H1 (cell line): ENCODE measurements at regions not wholly inside any gene's neighbourhood (a gene's known extent, or its start where the extent isn't known, plus 50 kb on each side); places are given as distances from the start of the nearest gene placed in this dataset.

Experiments used
- CTCF ChIA-PET: fragments of 300-600 bp; sonication (Branson Sonifier 250); formaldehyde crosslinking; loops from one replicate; lab custom pipeline; 2021; ENCODE audit not compliant: partially characterized antibody; lab: Charles Lee
- POLR2A ChIA-PET: fragments of 300-600 bp; sonication (Branson Sonifier 250); formaldehyde crosslinking; loops from one replicate; lab custom pipeline; 2021; ENCODE audit warnings: inconsistent platforms; ENCODE audit not compliant: partially characterized antibody; lab: Charles Lee
- DNase-seq, 2 experiments: peaks; one replicate each; pipeline versions ENCODE4 v3.0.0 to v3.0.0-alpha.2; 2010 to 2022; ENCODE audit warnings: low spot score in 2 of 2, low read depth in 1 of 2, mixed read lengths in 1 of 2
- FAIRE-seq: peaks from 2 replicates; lab custom pipeline; 2011; peaks lifted over from hg19 to GRCh38; lab: Jason Lieb, UNC
- H2AFZ ChIP-seq: 2 replicates; pipeline ENCODE4 v1.8.1; 2012; ENCODE audit warnings: low read length, inconsistent platforms
- H2AK5ac ChIP-seq: 2 replicates; pipeline ENCODE4 v1.6.1; 2013; ENCODE audit warnings: low read depth, low read length
- H2BK120ac ChIP-seq: replicated peaks from 2 replicates; pipeline ENCODE3; 2013; ENCODE audit warnings: low read depth, low read length, inconsistent platforms
- H2BK12ac ChIP-seq: 2 replicates; pipeline ENCODE4 v1.6.1; 2013; ENCODE audit warnings: low read depth, low read length
- H2BK15ac ChIP-seq: 2 replicates; pipeline ENCODE4 v1.6.1; 2013; ENCODE audit warnings: low read length
- H2BK20ac ChIP-seq: 2 replicates; pipeline ENCODE4 v1.6.1; 2013; ENCODE audit warnings: low read length
- H2BK5ac ChIP-seq: 2 replicates; pipeline ENCODE4 v1.6.1; 2013; ENCODE audit warnings: low read depth, low read length
- H3K14ac ChIP-seq: 2 replicates; pipeline ENCODE4 v1.6.1; 2013; ENCODE audit warnings: inconsistent platforms; ENCODE audit not compliant: insufficient read length
- H3K18ac ChIP-seq: 2 replicates; pipeline ENCODE4 v1.6.1; 2013; ENCODE audit warnings: low read length; ENCODE audit errors: extremely low read depth
- H3K23ac ChIP-seq: 2 replicates; pipeline ENCODE4 v1.6.1; 2013; ENCODE audit warnings: inconsistent platforms; ENCODE audit not compliant: insufficient read length
- H3K23me2 ChIP-seq: 2 replicates; pipeline ENCODE4 v1.6.1; 2013; ENCODE audit warnings: low read depth, low read length
- H3K27ac ChIP-seq: 2 replicates; pipeline ENCODE4 v1.6.1; 2011; ENCODE audit warnings: low read depth, low read length, inconsistent platforms
- H3K27me3 ChIP-seq, 4 experiments: replicated peaks in 1 of 4; 1 replicate in 1 of 4; 2 replicates in 3 of 4; pipeline versions ENCODE4 v1.6.1 to v1.8.1; 2011 to 2013; ENCODE audit warnings: low read length in 3 of 4, mild to moderate bottlenecking in 3 of 4, inconsistent platforms in 2 of 4, mixed read lengths in 2 of 4, moderate library complexity in 1 of 4; ENCODE audit not compliant: control insufficient read depth in 3 of 4, insufficient read depth in 3 of 4; ENCODE audit errors: extremely low read depth in 1 of 4
- H3K36me3 ChIP-seq, 4 experiments: 2 replicates each; pipeline versions ENCODE4 v1.6.1 to v1.8.1; 2011 to 2013; ENCODE audit warnings: mild to moderate bottlenecking in 4 of 4, low read length in 3 of 4, moderate library complexity in 2 of 4, control low read depth in 1 of 4, inconsistent platforms in 1 of 4; ENCODE audit not compliant: insufficient read depth in 4 of 4, control insufficient read depth in 2 of 4
- H3K4ac ChIP-seq: replicated peaks from 2 replicates; pipeline ENCODE3; 2013; ENCODE audit warnings: low read length, low read depth, mixed read lengths, inconsistent platforms; ENCODE audit not compliant: insufficient read length
- H3K4me1 ChIP-seq, 4 experiments: replicated peaks in 1 of 4; 1 replicate in 1 of 4; 2 replicates in 3 of 4; pipeline versions ENCODE4 v1.6.1 to v1.8.1; 2011 to 2013; ENCODE audit warnings: low read length in 3 of 4, inconsistent platforms in 2 of 4, mixed read lengths in 1 of 4; ENCODE audit not compliant: insufficient read depth in 4 of 4, control insufficient read depth in 3 of 4
- H3K4me2 ChIP-seq, 2 experiments: 2 replicates each; pipeline versions ENCODE4 v1.6.1 to v1.8.1; 2011 to 2013; ENCODE audit warnings: low read depth in 2 of 2, low read length in 2 of 2, control low read depth in 1 of 2, inconsistent platforms in 1 of 2, mild to moderate bottlenecking in 1 of 2; ENCODE audit not compliant: insufficient read depth in 1 of 2
- H3K4me3 ChIP-seq, 4 experiments: fragments of 200-600, 300-600 bp in 1 of 4; sonication (generic), shearing (Covaris generic), sonication (Bioruptor Twin) in 1 of 4; 2 replicates each; pipeline versions ENCODE4 v1.5.1 to v1.8.1; 2011 to 2016; ENCODE audit warnings: low read length in 4 of 4, low read depth in 3 of 4, control low read depth in 2 of 4, inconsistent platforms in 2 of 4, mild to moderate bottlenecking in 2 of 4, mixed read lengths in 1 of 4, moderate library complexity in 1 of 4; ENCODE audit not compliant: insufficient read depth in 2 of 4; ENCODE audit errors: extremely low read depth in 1 of 4
- H3K56ac ChIP-seq: replicated peaks from 2 replicates; pipeline ENCODE3; 2013; ENCODE audit warnings: low read depth, mild to moderate bottlenecking, mixed read lengths, low read length, inconsistent platforms; ENCODE audit not compliant: insufficient read length
- H3K79me1 ChIP-seq: 2 replicates; pipeline ENCODE4 v1.6.1; 2013; ENCODE audit warnings: low read depth, low read length, control low read depth
- H3K79me2 ChIP-seq, 2 experiments: 2 replicates each; pipeline versions ENCODE4 v1.6.1 to v1.8.1; 2012 to 2013; ENCODE audit warnings: low read length in 2 of 2, mild to moderate bottlenecking in 2 of 2, inconsistent platforms in 1 of 2; ENCODE audit not compliant: insufficient read depth in 2 of 2, control insufficient read depth in 1 of 2
- H3K9ac ChIP-seq, 4 experiments: replicated peaks in 1 of 4; 1 replicate in 1 of 4; 2 replicates in 3 of 4; pipeline versions ENCODE4 v1.6.1 to v1.8.1; 2011 to 2013; ENCODE audit warnings: low read depth in 3 of 4, low read length in 3 of 4, control low read depth in 2 of 4, mild to moderate bottlenecking in 2 of 4, moderate library complexity in 2 of 4, inconsistent platforms in 1 of 4; ENCODE audit errors: extremely low read depth in 1 of 4
- H3K9me3 ChIP-seq, 2 experiments: 2 replicates each; pipeline versions ENCODE4 v1.6.1 to v1.8.1; 2012 to 2013; ENCODE audit warnings: mild to moderate bottlenecking in 2 of 2, moderate library complexity in 2 of 2, control low read depth in 1 of 2, inconsistent platforms in 1 of 2, low read depth in 1 of 2, low read length in 1 of 2, mixed read lengths in 1 of 2; ENCODE audit not compliant: insufficient read depth in 2 of 2
- H4K20me1 ChIP-seq, 2 experiments: replicated peaks in 1 of 2; 2 replicates each; pipeline versions ENCODE3 to v1.8.1; 2011 to 2013; ENCODE audit warnings: inconsistent platforms in 2 of 2, low read length in 2 of 2, mild to moderate bottlenecking in 1 of 2; ENCODE audit not compliant: insufficient read depth in 2 of 2, control insufficient read depth in 1 of 2
- H4K5ac ChIP-seq: 2 replicates; pipeline ENCODE4 v1.6.1; 2013; ENCODE audit warnings: low read length, low read depth, mixed read lengths, inconsistent platforms; ENCODE audit not compliant: insufficient read length
- H4K8ac ChIP-seq: 2 replicates; pipeline ENCODE4 v1.8.0; 2013; ENCODE audit warnings: mild to moderate bottlenecking, moderate library complexity, low read length, inconsistent platforms; ENCODE audit not compliant: insufficient read depth; ENCODE audit errors: extremely low read depth
- H4K91ac ChIP-seq: replicated peaks from 2 replicates; pipeline ENCODE3; 2013; ENCODE audit warnings: low read length, mixed read lengths, inconsistent platforms; ENCODE audit not compliant: insufficient read length
- POU5F1 ChIP-seq: IDR thresholded peaks from 2 replicates; pipeline ENCODE4 v1.6.1; 2011; ENCODE audit warnings: low read depth, mild to moderate bottlenecking, low read length, moderate library complexity
- TAF7 ChIP-seq: optimal IDR thresholded peaks from 2 replicates; pipeline ENCODE3; 2011; ENCODE audit warnings: low read depth, mild to moderate bottlenecking, inconsistent platforms, low read length, moderate library complexity, borderline replicate concordance
- WGBS, 2 experiments: shearing (Covaris generic) in 1 of 2; methylation state at CpG; one replicate each; pipeline versions ENCODE4 v1.1.6 to v1.1.7; 2013 to 2015; ENCODE audit warnings: low lambda C conversion rate in 2 of 2, mixed read lengths in 2 of 2, inconsistent platforms in 1 of 2, low coverage in 1 of 2, missing lambda C conversion rate in 1 of 2; ENCODE audit not compliant: insufficient replicate concordance in 2 of 2, insufficient coverage in 1 of 2, insufficient read length in 1 of 2; ENCODE audit errors: extremely low coverage in 1 of 2, missing lambda C conversion rate in 1 of 2; 5-methylcytosine and 5-hydroxymethylcytosine counted together

DNA sequence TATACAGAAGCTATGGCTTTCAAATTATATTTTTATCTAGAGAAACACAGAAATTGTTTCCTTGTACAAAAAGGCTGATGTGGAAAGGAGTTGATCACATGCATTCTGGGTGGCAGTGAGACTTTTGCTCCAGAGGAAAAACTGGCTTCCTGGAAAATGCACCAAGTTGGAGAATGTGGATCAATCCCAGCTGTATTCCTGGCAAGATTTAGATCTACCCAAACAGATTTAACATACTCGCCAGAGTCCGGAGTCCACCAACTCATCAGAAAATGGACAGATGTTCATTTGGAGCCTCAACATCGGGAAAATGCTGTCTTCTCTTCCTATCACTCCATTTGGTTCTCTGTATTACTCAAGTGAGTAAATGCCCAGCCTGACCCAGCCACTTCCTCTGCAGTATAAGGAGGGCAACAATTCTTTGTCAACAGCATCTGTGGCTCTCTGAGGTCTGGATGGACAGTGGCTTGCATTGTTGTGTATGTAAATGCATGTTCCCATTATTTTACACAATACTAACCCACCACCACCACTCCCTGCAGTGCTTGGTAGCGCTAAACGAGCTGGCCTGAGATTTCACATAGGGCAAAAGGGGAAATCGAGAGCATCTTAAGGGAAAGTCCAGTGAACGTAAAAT is 226.2 kb upstream of the IRF2BP2 start:
- no peak for DNase-seq
- no peaks in the 10 kb centered on the region for H3K79me2 ChIP-seq
- H2BK20ac ChIP-seq = no peak overlapping the region
- no peaks in the 10 kb centered on the region for H3K27me3 ChIP-seq
- FAIRE-seq = no peak
- H2BK15ac ChIP-seq = no peak overlapping the region
- H3K4me2 ChIP-seq = no peak overlapping the region
- H3K9ac ChIP-seq = no peak overlapping the region
- no peak overlapping the region for H3K18ac ChIP-seq
- H4K91ac ChIP-seq = no peak overlapping the region
- peaks cover 13% of the 10 kb centered on the region in 2 experiments for H3K9me3 ChIP-seq
- no peak overlapping the region for H3K27ac ChIP-seq
- WGBS, 2 experiments = 94% methylated on average over 7 of the region's 7 CpGs; no CpG with 5 or more reads in 1 of the 2 experiments
- no peak overlapping the region for H4K5ac ChIP-seq
- no peak overlapping the region for H3K56ac ChIP-seq
- no peaks in the 10 kb centered on the region for H3K23me2 ChIP-seq
- no peak overlapping the region for H3K23ac ChIP-seq
- H3K4me3 ChIP-seq = no peak overlapping the region
- H3K79me1 ChIP-seq = no peaks in the 10 kb centered on the region
- H3K14ac ChIP-seq = no peak overlapping the region
- H2BK12ac ChIP-seq = no peak overlapping the region
- ChIA-PET CTCF (no interaction called here), POLR2A (no interaction called here)
- H2AFZ ChIP-seq = 0 out of 2 replicates have a peak overlapping the region, but pooled peaks have one; percentile 1
- no peak overlapping the region for H2BK5ac ChIP-seq
- no peak overlapping the region for H3K4ac ChIP-seq
- no peaks in the 10 kb centered on the region; a peak in 1 of 8 replicates for H3K36me3 ChIP-seq
- no peak overlapping the region for H2AK5ac ChIP-seq
- H3K4me1 ChIP-seq = no peaks in the 10 kb centered on the region
- H4K8ac ChIP-seq = no peak overlapping the region
- no peak for TF ChIP-seq POU5F1
- no peak for TF ChIP-seq TAF7
- no peaks in the 10 kb centered on the region for H4K20me1 ChIP-seq
- H2BK120ac ChIP-seq = no peak overlapping the region
